ENCODE measurements at regions not wholly inside any gene's neighbourhood (a gene's known extent, or its start where the extent isn't known, plus 50 kb on each side); places are given as distances from the start of the nearest gene placed in this dataset.
"Not testable (repeated sequence)": the region's sequence is repeated elsewhere in the genome, so short reads cannot be mapped to it uniquely, and the experiment has no call there.

- ChIA-PET POLR2A (no interaction called here), CTCF (no interaction called here)
- TF ChIP-seq ELF4 (IDR thresholded peaks at IDR 0.05) (no peak), L3MBTL2 (conservative IDR thresholded peaks at IDR 0.05) (no peak)
- DNase-seq (ENCODE audit: extremely low spot score) = no peak
These were observed 321.7 kb upstream of the FSTL5 start for GRCh38 chr4:162485486-162485885.

DNA sequence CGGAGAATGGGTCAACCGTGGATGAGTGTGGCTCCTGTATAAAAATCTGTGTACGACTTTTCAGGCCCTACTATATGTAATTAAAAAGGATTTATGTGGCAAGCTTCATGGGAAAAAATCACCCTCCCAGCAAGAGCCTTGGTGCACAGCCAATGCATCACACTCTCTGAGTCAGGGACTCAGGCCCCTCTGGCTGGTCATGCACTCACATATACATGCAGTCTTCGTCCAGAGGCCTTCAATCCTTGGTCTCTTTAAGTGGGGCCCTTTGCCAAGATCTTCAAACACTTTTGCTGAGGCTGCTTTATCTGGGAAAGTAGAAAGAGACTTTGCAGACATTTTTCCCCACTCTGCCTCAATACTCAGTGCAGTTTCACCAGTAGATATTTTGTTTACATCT, 311.4 kb upstream of the FSTL5 start:
- CTCF ChIA-PET = interaction anchor here (0.6 kb wide), 1 partner anchor 226 kb away, joined by 3 read pairs; no protein-coding TSS in a partner anchor
- POLR2A ChIA-PET = no interaction called here
- no peak for DNase-seq (ENCODE audit: extremely low spot score)
- TF ChIP-seq NFRKB (IDR thresholded peaks at IDR 0.05) (no peak), HDGF (IDR thresholded peaks at IDR 0.05; ENCODE audit: borderline replicate concordance) (no peak), L3MBTL2 (conservative IDR thresholded peaks at IDR 0.05) (no peak), ELF4 (IDR thresholded peaks at IDR 0.05) (no peak), SUZ12 (IDR thresholded peaks at IDR 0.05) (no peak), CTBP1 (IDR thresholded peaks at IDR 0.05; ENCODE audit: borderline replicate concordance) (no peak), TARDBP (IDR thresholded peaks at IDR 0.05) (no peak), FOXK2 (IDR thresholded peaks at IDR 0.05) (no peak)

DNA sequence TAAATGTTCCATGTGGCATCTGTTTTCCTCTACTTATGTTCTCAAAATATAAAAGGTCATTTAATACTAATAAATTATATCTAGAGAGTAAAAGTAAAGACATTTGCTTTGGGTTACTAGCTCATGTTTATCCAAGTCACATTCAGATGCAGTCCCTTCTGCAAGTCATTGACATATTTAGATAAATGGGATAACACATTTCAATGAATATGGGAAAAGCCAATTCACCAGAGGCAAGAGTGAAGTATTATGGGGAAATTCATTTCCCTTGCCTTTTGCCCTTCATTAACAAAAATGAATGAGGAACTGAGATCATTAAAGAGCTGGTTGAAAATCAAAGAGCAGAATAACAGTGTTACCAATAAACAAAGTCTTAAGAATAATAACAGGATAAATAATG, 306.2 kb upstream of the FSTL5 start:
- POLR2A ChIA-PET = interaction anchor here (0.5 kb wide), 1 partner anchor 1747 kb away, joined by 3 read pairs; no protein-coding TSS in a partner anchor
- TF ChIP-seq SUZ12 (IDR thresholded peaks at IDR 0.05) (no peak), TARDBP (IDR thresholded peaks at IDR 0.05) (no peak), ZNF384 (IDR thresholded peaks at IDR 0.05) (no peak), ELF4 (IDR thresholded peaks at IDR 0.05) (no peak), BHLHE40 (IDR thresholded peaks at IDR 0.05; ENCODE audit: borderline replicate concordance) (no peak), CTBP1 (IDR thresholded peaks at IDR 0.05; ENCODE audit: borderline replicate concordance) (no peak), FOXK2 (IDR thresholded peaks at IDR 0.05) (no peak), LEF1 (IDR thresholded peaks at IDR 0.05; ENCODE audit: borderline replicate concordance) (no peak), SP1 (IDR thresholded peaks at IDR 0.05) (no peak), HDGF (IDR thresholded peaks at IDR 0.05; ENCODE audit: borderline replicate concordance) (no peak), FOXM1 (IDR thresholded peaks at IDR 0.05; ENCODE audit: borderline replicate concordance) (no peak), ARNT (IDR thresholded peaks at IDR 0.05) (no peak), L3MBTL2 (conservative IDR thresholded peaks at IDR 0.05) (no peak), FOXA1 (IDR thresholded peaks at IDR 0.05) (no peak), NFRKB (IDR thresholded peaks at IDR 0.05) (no peak)
- TF ChIP-seq, protein P1, sequence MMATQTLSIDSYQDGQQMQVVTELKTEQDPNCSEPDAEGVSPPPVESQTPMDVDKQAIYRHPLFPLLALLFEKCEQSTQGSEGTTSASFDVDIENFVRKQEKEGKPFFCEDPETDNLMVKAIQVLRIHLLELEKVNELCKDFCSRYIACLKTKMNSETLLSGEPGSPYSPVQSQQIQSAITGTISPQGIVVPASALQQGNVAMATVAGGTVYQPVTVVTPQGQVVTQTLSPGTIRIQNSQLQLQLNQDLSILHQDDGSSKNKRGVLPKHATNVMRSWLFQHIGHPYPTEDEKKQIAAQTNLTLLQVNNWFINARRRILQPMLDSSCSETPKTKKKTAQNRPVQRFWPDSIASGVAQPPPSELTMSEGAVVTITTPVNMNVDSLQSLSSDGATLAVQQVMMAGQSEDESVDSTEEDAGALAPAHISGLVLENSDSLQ (IDR thresholded peaks at IDR 0.05) = no peak
- no peak for DNase-seq (ENCODE audit: extremely low spot score)
- CTCF ChIA-PET = no interaction called here

DNA sequence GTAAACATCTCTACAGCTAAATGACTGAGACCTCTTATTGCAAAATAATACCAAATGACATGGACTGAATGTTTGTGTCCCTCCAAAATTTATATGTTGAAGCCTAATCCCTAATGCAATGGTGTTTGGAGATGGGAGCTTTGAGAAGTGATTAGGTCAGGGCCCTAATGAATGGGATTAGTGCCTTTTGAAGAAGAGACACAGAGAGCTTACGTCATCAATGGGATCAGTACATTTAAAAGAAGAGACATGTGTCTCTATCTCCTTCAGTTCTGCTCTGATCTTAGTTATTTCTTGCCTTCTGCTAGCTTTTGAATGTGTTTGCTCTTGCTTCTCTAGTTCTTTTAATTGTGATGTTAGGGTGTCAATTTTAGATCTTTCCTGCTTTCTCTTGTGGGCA, 301.6 kb upstream of the FSTL5 start:
- POLR2A ChIA-PET; DNase-seq (ENCODE audit: extremely low spot score); CTCF ChIA-PET: not testable (repeated sequence)

DNA sequence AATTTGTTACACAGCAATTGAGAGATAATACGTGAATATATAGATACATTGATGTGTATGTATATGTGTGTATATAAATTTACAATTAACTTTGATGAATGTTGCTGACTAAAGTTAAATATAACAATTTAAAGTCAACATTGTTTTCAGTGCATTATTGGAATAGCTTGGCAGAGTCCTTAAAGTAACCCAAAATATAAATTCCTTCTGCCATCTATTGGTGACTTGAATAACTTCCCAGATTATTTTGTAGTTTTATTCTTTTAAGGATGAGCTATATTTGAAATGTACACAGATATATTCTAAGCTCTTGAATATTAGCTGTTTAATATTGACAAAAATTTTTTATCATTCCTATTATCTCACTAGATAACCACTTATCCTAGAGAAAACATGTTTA, 298.2 kb upstream of the FSTL5 start:
- TF ChIP-seq LEF1 (IDR thresholded peaks at IDR 0.05; ENCODE audit: borderline replicate concordance) = no peak
- TF ChIP-seq CTBP1 (IDR thresholded peaks at IDR 0.05; ENCODE audit: borderline replicate concordance) = no peak
- ChIA-PET CTCF (interaction anchor here (0.6 kb wide), 1 partner anchor 1013 kb away, joined by 3 read pairs; no protein-coding TSS in a partner anchor), POLR2A (no interaction called here)
- DNase-seq (ENCODE audit: extremely low spot score) = no peak

DNA sequence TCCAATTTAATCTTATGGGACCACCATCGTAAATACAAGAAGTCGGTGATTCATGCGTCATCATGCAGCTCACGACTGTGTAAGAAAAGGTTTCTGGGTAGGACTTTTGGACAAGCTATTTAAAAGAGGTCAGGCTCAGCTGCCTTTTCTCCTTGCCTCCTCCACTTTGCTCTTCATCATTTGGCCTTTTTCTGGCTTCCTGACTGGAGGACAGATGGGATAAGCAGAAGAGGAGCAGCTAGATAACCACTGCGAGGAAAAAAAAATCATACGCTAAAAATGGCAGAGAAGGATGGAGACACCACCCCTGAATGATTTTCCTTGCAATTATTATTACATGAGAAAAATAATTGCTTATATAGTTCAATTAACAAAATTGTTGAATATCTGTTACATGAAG, 294.3 kb upstream of the FSTL5 start:
- DNase-seq (ENCODE audit: extremely low spot score) = no peak
- ChIA-PET CTCF (no interaction called here), POLR2A (no interaction called here)
- TF ChIP-seq SUZ12 (IDR thresholded peaks at IDR 0.05) (no peak), TARDBP (IDR thresholded peaks at IDR 0.05) (no peak), CTBP1 (IDR thresholded peaks at IDR 0.05; ENCODE audit: borderline replicate concordance) (no peak), LEF1 (IDR thresholded peaks at IDR 0.05; ENCODE audit: borderline replicate concordance) (no peak), FOXA1 (IDR thresholded peaks at IDR 0.05) (no peak), BHLHE40 (IDR thresholded peaks at IDR 0.05; ENCODE audit: borderline replicate concordance) (no peak), SP1 (IDR thresholded peaks at IDR 0.05) (no peak), ZNF384 (IDR thresholded peaks at IDR 0.05) (no peak), ELF4 (IDR thresholded peaks at IDR 0.05) (no peak), ARNT (IDR thresholded peaks at IDR 0.05) (no peak), NFRKB (IDR thresholded peaks at IDR 0.05) (no peak), HDGF (IDR thresholded peaks at IDR 0.05; ENCODE audit: borderline replicate concordance) (no peak), L3MBTL2 (conservative IDR thresholded peaks at IDR 0.05) (no peak), FOXK2 (IDR thresholded peaks at IDR 0.05) (no peak), FOXM1 (IDR thresholded peaks at IDR 0.05; ENCODE audit: borderline replicate concordance) (no peak)
- TF ChIP-seq, protein P1 (IDR thresholded peaks at IDR 0.05) = no peak

GRCh38 chr4:162457071-162457865, 293.5 kb upstream of the FSTL5 start:
- ChIA-PET CTCF (no interaction called here), POLR2A (no interaction called here)
- no peak for DNase-seq (ENCODE audit: extremely low spot score)
- TF ChIP-seq BHLHE40 (IDR thresholded peaks at IDR 0.05; ENCODE audit: borderline replicate concordance) = no peak
- no peak for TF ChIP-seq FOXK2 (IDR thresholded peaks at IDR 0.05)
- no peak for TF ChIP-seq TARDBP (IDR thresholded peaks at IDR 0.05)
- no peak for TF ChIP-seq FOXA1 (IDR thresholded peaks at IDR 0.05)
- TF ChIP-seq HDGF (IDR thresholded peaks at IDR 0.05; ENCODE audit: borderline replicate concordance) = no peak
- TF ChIP-seq ZNF384 (IDR thresholded peaks at IDR 0.05) = no peak
- TF ChIP-seq NFRKB (IDR thresholded peaks at IDR 0.05) = no peak
- TF ChIP-seq FOXM1 (IDR thresholded peaks at IDR 0.05; ENCODE audit: borderline replicate concordance) = no peak
- no peak for TF ChIP-seq LEF1 (IDR thresholded peaks at IDR 0.05; ENCODE audit: borderline replicate concordance)
- no peak for TF ChIP-seq SUZ12 (IDR thresholded peaks at IDR 0.05)
- TF ChIP-seq SP1 (IDR thresholded peaks at IDR 0.05) = no peak
